ENCODE measurements at regions not wholly inside any gene's neighbourhood (a gene's known extent, or its start where the extent isn't known, plus 50 kb on each side); places are given as distances from the start of the nearest gene placed in this dataset.
A peak's percentile ranks its signal among the peaks of the same experiment; 100 is the strongest.

GRCh38 chr11:96595011-96595410 is 205.2 kb downstream of the JRKL start:
- Histone ChIP-seq H3K9ac (ENCODE audit: low read length) (no peak overlapping the region), H3K9me2 (replicated peaks; ENCODE audit: low read length) (no peaks in the 10 kb centered on the region), H2AFZ (ENCODE audit: low read length) (no peak overlapping the region), H3K79me2 (ENCODE audit: low read length) (no peaks in the 10 kb centered on the region), H3K36me3 (ENCODE audit: low read depth, low read length) (no peaks in the 10 kb centered on the region), H3K9me3 (ENCODE audit: low read length) (no peaks in the 10 kb centered on the region), H3K4me2 (ENCODE audit: low read length) (no peak overlapping the region), H3F3A (ENCODE audit: low read length, unreplicated experiment) (no peaks in the 10 kb centered on the region), H4K20me1 (ENCODE audit: low read length) (no peaks in the 10 kb centered on the region), H3K27me3 (ENCODE audit: low read length) (peaks cover 23% of the 10 kb centered on the region; the same call in 1 of the 2 replicates), H3K4me3 (ENCODE audit: low read length) (no peak overlapping the region), H3K27ac (ENCODE audit: low read length) (no peak overlapping the region), H3K4me1 (ENCODE audit: insufficient read depth, low read length) (no peaks in the 10 kb centered on the region)
- intact Hi-C loops (cut with micrococcal nuclease), result no loop called here
- POLR2A ChIA-PET (ENCODE audit: unreplicated experiment), result no interaction called here
- CTCF ChIA-PET, result no interaction called here
- DNase-seq (no peak), ATAC-seq (no peak)
- no TSS peak for BruUV-seq (replicated peaks)
- no peak for TF ChIP-seq EZH2 (IDR thresholded peaks at IDR 0.05; ENCODE audit: low read length, unreplicated experiment)
- TF ChIP-seq EZH2phosphoT487 (IDR thresholded peaks at IDR 0.05; ENCODE audit: borderline replicate concordance, low read length), result no peak
- TF ChIP-seq, protein P1, sequence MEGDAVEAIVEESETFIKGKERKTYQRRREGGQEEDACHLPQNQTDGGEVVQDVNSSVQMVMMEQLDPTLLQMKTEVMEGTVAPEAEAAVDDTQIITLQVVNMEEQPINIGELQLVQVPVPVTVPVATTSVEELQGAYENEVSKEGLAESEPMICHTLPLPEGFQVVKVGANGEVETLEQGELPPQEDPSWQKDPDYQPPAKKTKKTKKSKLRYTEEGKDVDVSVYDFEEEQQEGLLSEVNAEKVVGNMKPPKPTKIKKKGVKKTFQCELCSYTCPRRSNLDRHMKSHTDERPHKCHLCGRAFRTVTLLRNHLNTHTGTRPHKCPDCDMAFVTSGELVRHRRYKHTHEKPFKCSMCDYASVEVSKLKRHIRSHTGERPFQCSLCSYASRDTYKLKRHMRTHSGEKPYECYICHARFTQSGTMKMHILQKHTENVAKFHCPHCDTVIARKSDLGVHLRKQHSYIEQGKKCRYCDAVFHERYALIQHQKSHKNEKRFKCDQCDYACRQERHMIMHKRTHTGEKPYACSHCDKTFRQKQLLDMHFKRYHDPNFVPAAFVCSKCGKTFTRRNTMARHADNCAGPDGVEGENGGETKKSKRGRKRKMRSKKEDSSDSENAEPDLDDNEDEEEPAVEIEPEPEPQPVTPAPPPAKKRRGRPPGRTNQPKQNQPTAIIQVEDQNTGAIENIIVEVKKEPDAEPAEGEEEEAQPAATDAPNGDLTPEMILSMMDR (conservative IDR thresholded peaks at IDR 0.05; ENCODE audit: low read depth, low read length), result no peak

- Histone ChIP-seq H3F3A (ENCODE audit: low read length, unreplicated experiment) (no peaks in the 10 kb centered on the region), H3K4me3 (ENCODE audit: low read length) (no peak overlapping the region), H3K4me1 (ENCODE audit: insufficient read depth, low read length) (no peaks in the 10 kb centered on the region), H2AFZ (ENCODE audit: low read length) (no peak overlapping the region), H4K20me1 (ENCODE audit: low read length) (no peaks in the 10 kb centered on the region), H3K9ac (ENCODE audit: low read length) (no peak overlapping the region), H3K9me3 (ENCODE audit: low read length) (no peaks in the 10 kb centered on the region), H3K36me3 (ENCODE audit: low read depth, low read length) (no peaks in the 10 kb centered on the region), H3K27ac (ENCODE audit: low read length) (no peak overlapping the region), H3K79me2 (ENCODE audit: low read length) (no peaks in the 10 kb centered on the region), H3K27me3 (ENCODE audit: low read length) (no peaks in the 10 kb centered on the region), H3K4me2 (ENCODE audit: low read length) (no peak overlapping the region), H3K9me2 (replicated peaks; ENCODE audit: low read length) (no peaks in the 10 kb centered on the region)
- no TSS peak for BruUV-seq (replicated peaks)
- intact Hi-C loops (cut with micrococcal nuclease), result no loop called here
- no peak for ATAC-seq
- CTCF ChIA-PET, result no interaction called here
- TF ChIP-seq, protein P1 (conservative IDR thresholded peaks at IDR 0.05; ENCODE audit: low read depth, low read length), result no peak
- TF ChIP-seq EZH2 (IDR thresholded peaks at IDR 0.05; ENCODE audit: low read length, unreplicated experiment), result no peak
- no peak for TF ChIP-seq EZH2phosphoT487 (IDR thresholded peaks at IDR 0.05; ENCODE audit: borderline replicate concordance, low read length)
- POLR2A ChIA-PET (ENCODE audit: unreplicated experiment), result no interaction called here
- peak; percentile 50 for DNase-seq
Measured at GRCh38 chr11:96607864-96608558, 218.2 kb downstream of the JRKL start.

DNA sequence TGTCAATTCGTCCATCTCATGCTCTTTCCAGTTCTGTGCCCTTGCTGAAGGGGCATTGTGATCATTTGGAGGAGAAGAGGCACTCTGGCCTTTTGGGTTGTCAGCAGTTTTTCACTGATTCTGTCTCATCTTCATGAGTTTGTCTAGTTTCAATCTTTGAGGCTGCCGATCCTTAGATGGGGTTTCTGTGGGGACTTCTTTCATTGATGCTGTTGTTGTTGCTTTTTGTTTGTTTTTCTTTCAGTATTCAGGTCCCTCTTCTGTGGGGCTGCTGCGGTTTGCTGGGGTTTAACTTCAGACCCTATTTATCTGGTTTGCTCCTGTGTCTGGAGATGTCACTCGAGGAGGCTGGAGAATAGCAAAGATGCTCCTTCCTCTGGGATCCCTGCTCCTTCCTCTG is 224.3 kb downstream of the JRKL start:
- DNase-seq (no peak), ATAC-seq (no peak)
- H2AFZ ChIP-seq (ENCODE audit: low read length), result no peak overlapping the region
- intact Hi-C loops (cut with micrococcal nuclease), result no loop called here
- H3K4me2 ChIP-seq (ENCODE audit: low read length), result no peak overlapping the region
- TF ChIP-seq EZH2 (IDR thresholded peaks at IDR 0.05; ENCODE audit: low read length, unreplicated experiment), result no peak
- TF ChIP-seq EZH2phosphoT487 (IDR thresholded peaks at IDR 0.05; ENCODE audit: borderline replicate concordance, low read length), result no peak
- TF ChIP-seq, protein P1 (conservative IDR thresholded peaks at IDR 0.05; ENCODE audit: low read depth, low read length), result no peak
- H3K4me3 ChIP-seq (ENCODE audit: low read length), result no peak overlapping the region
- no TSS peak for BruUV-seq (replicated peaks)
- ChIA-PET POLR2A (ENCODE audit: unreplicated experiment) (no interaction called here), CTCF (no interaction called here)
- no peaks in the 10 kb centered on the region for H3K79me2 ChIP-seq (ENCODE audit: low read length)
- no peaks in the 10 kb centered on the region for H3K4me1 ChIP-seq (ENCODE audit: insufficient read depth, low read length)
- H3K9ac ChIP-seq (ENCODE audit: low read length), result no peak overlapping the region
- H3K36me3 ChIP-seq (ENCODE audit: low read depth, low read length), result no peaks in the 10 kb centered on the region
- H3F3A ChIP-seq (ENCODE audit: low read length, unreplicated experiment), result no peaks in the 10 kb centered on the region
- no peaks in the 10 kb centered on the region for H4K20me1 ChIP-seq (ENCODE audit: low read length)
- no peak overlapping the region for H3K27ac ChIP-seq (ENCODE audit: low read length)
- peaks cover 41% of the 10 kb centered on the region for H3K27me3 ChIP-seq (ENCODE audit: low read length)
- no peaks in the 10 kb centered on the region for H3K9me3 ChIP-seq (ENCODE audit: low read length)
- H3K9me2 ChIP-seq (replicated peaks; ENCODE audit: low read length), result no peaks in the 10 kb centered on the region
